ENCODE measurements at regions not wholly inside any gene's neighbourhood (a gene's known extent, or its start where the extent isn't known, plus 50 kb on each side); places are given as distances from the start of the nearest gene placed in this dataset.

GRCh38 chr11:22467248-22467647 lies 129.1 kb downstream of the SLC17A6 start:
- TF ChIP-seq CTCF (conservative IDR thresholded peaks at IDR 0.05), result no peak
- H3K9me3 Mint-ChIP-seq, result no peaks in the 10 kb centered on the region
- H3K27me3 Mint-ChIP-seq (ENCODE audit: low read depth), result peaks cover 10% of the 10 kb centered on the region
- peaks cover 6% of the 10 kb centered on the region for H3K4me1 Mint-ChIP-seq
- H3K27ac Mint-ChIP-seq (ENCODE audit: unreplicated experiment), result no peak overlapping the region
- no peaks in the 10 kb centered on the region for H3K36me3 Mint-ChIP-seq (ENCODE audit: low read depth)
- H3K4me3 Mint-ChIP-seq, result no peak overlapping the region
- no peak for DNase-seq (ENCODE audit: low read depth, low spot score)

- no peak for DNase-seq (ENCODE audit: low read depth, low spot score)
- H3K27me3 Mint-ChIP-seq (ENCODE audit: low read depth), result peaks cover 7% of the 10 kb centered on the region
- H3K4me3 Mint-ChIP-seq, result no peak overlapping the region
- no peaks in the 10 kb centered on the region for H3K36me3 Mint-ChIP-seq (ENCODE audit: low read depth)
- no peak for TF ChIP-seq CTCF (conservative IDR thresholded peaks at IDR 0.05)
- no peak overlapping the region for H3K27ac Mint-ChIP-seq (ENCODE audit: unreplicated experiment)
- peaks cover 6% of the 10 kb centered on the region for H3K4me1 Mint-ChIP-seq
- H3K9me3 Mint-ChIP-seq, result no peaks in the 10 kb centered on the region
These were observed 128.6 kb downstream of the SLC17A6 start for GRCh38 chr11:22466809-22467208.

GRCh38 chr11:22466351-22466750 lies 128.2 kb downstream of the SLC17A6 start:
- Mint-ChIP-seq H3K36me3 (ENCODE audit: low read depth) (no peaks in the 10 kb centered on the region), H3K9me3 (no peaks in the 10 kb centered on the region), H3K27ac (ENCODE audit: unreplicated experiment) (no peak overlapping the region), H3K27me3 (ENCODE audit: low read depth) (peaks cover 7% of the 10 kb centered on the region), H3K4me3 (no peak overlapping the region), H3K4me1 (peaks cover 6% of the 10 kb centered on the region)
- DNase-seq (ENCODE audit: low read depth, low spot score), result no peak
- no peak for TF ChIP-seq CTCF (conservative IDR thresholded peaks at IDR 0.05)

GRCh38 chr11:22465620-22466019 lies 127.4 kb downstream of the SLC17A6 start:
- no peak for TF ChIP-seq CTCF (conservative IDR thresholded peaks at IDR 0.05)
- Mint-ChIP-seq H3K4me3 (no peak overlapping the region), H3K27ac (ENCODE audit: unreplicated experiment) (no peak overlapping the region), H3K36me3 (ENCODE audit: low read depth) (no peaks in the 10 kb centered on the region), H3K27me3 (ENCODE audit: low read depth) (peaks cover 7% of the 10 kb centered on the region), H3K4me1 (peaks cover 6% of the 10 kb centered on the region), H3K9me3 (no peaks in the 10 kb centered on the region)
- DNase-seq (ENCODE audit: low read depth, low spot score), result no peak

- no peak for TF ChIP-seq CTCF (conservative IDR thresholded peaks at IDR 0.05)
- no peak for DNase-seq (ENCODE audit: low read depth, low spot score)
- Mint-ChIP-seq H3K27ac (ENCODE audit: unreplicated experiment) (no peak overlapping the region), H3K4me1 (peaks cover 18% of the 10 kb centered on the region), H3K27me3 (ENCODE audit: low read depth) (no peaks in the 10 kb centered on the region), H3K36me3 (ENCODE audit: low read depth) (peaks cover 2% of the 10 kb centered on the region), H3K4me3 (no peak overlapping the region), H3K9me3 (peaks cover 2% of the 10 kb centered on the region)
These were observed 123.4 kb downstream of the SLC17A6 start for GRCh38 chr11:22461626-22462025.

GRCh38 chr11:22460181-22460580 lies 122.0 kb downstream of the SLC17A6 start:
- no peak for TF ChIP-seq CTCF (conservative IDR thresholded peaks at IDR 0.05)
- no peaks in the 10 kb centered on the region for H3K27me3 Mint-ChIP-seq (ENCODE audit: low read depth)
- H3K4me1 Mint-ChIP-seq, result peaks cover 23% of the 10 kb centered on the region
- H3K9me3 Mint-ChIP-seq, result peaks cover 2% of the 10 kb centered on the region
- no peak overlapping the region for H3K4me3 Mint-ChIP-seq
- no peak for DNase-seq (ENCODE audit: low read depth, low spot score)
- H3K36me3 Mint-ChIP-seq (ENCODE audit: low read depth), result peaks cover 2% of the 10 kb centered on the region
- H3K27ac Mint-ChIP-seq (ENCODE audit: unreplicated experiment), result no peak overlapping the region
